Adrenal gland (tissue), 9 donors: ENCODE measurements at regions not wholly inside any gene's neighbourhood (a gene's known extent, or its start where the extent isn't known, plus 50 kb on each side); places are given as distances from the start of the nearest gene placed in this dataset.
A peak's percentile ranks its signal among the peaks of the same experiment; 100 is the strongest.

ENCODE experiments used
- DNase-seq, 7 donors: peaks; one replicate each; pipeline ENCODE4 v3.0.0-alpha.2; 2019 to 2020
- H3K27ac ChIP-seq, 5 donors: fragments of 200-600 bp; sonication (generic) in 4 of 5; 1 replicate in 3 of 5; 2 replicates in 2 of 5; pipeline versions ENCODE4 v1.5.1 to v1.8.0; 2016 to 2020; ENCODE audit warnings: mild to moderate bottlenecking in 1 of 5
- H3K27me3 ChIP-seq: fragments of 200-600 bp; 2 replicates; pipeline ENCODE4 v1.8.0; 2021
- H3K36me3 ChIP-seq, 2 donors: fragments of 200-600 bp; replicated peaks in 1 of 2; 1 replicate in 1 of 2; 2 replicates in 1 of 2; pipeline versions ENCODE4 v1.5.1 to v1.8.0; 2018 to 2022
- H3K4me1 ChIP-seq, 2 donors: fragments of 200-600 bp; replicated peaks in 1 of 2; 1 replicate in 1 of 2; 2 replicates in 1 of 2; pipeline versions ENCODE4 v1.5.1 to v1.8.0; 2018 to 2021
- H3K4me3 ChIP-seq, 4 donors: fragments of 200-600 bp; sonication (generic) in 3 of 4; one replicate each; pipeline ENCODE4 v1.5.1; 2016 to 2018
- H3K9me3 ChIP-seq, 3 donors: fragments of 200-600 bp; sonication (generic) in 1 of 3; replicated peaks in 1 of 3; 1 replicate in 2 of 3; 2 replicates in 1 of 3; pipeline versions ENCODE4 v1.5.1 to v1.8.0; 2016 to 2021
- CTCF ChIP-seq, 6 experiments: fragments of 450-650 bp in 4 of 6; fragments of 200-600 bp in 2 of 6; sonication (generic) in 1 of 6; IDR thresholded peaks; 1 replicate in 5 of 6; 2 replicates in 1 of 6; pipeline versions ENCODE4 v1.5.1 to v1.8.0; 2016 to 2021; ENCODE audit warnings: antibody characterized with exemption in 6 of 6, mild to moderate bottlenecking in 2 of 6, moderate library complexity in 1 of 6
- POLR2A ChIP-seq, 2 donors: fragments of 450-650 bp; IDR thresholded peaks; one replicate each; pipeline ENCODE4 v1.6.1; 2017; ENCODE audit warnings: antibody characterized with exemption in 2 of 2, mild to moderate bottlenecking in 2 of 2, moderate library complexity in 1 of 2
- WGBS, 4 donors: extraction: QIAGEN DNeasy Blood & Tissue Kit in 2 of 4; methylation state at CpG; one replicate each; pipeline versions ENCODE4 v1.1.5 to v1.1.7; 2013 to 2017; 5-methylcytosine and 5-hydroxymethylcytosine counted together
- intact Hi-C, 2 donors: fragments of 100-400 bp; cut with DNase I; formaldehyde crosslinking; loops; one replicate each; pipeline versions ENCODE4 v1.14.1 to v1.15.0; 2022 to 2023
- donor health status: healthy with polysubstance abuse.
- donor health status: Bipolar disorder and iron deficiency.
- donor health status: DM: yes; HTN: yes; CAD: no.
- donor health status: DM: no; HTN: no; CAD: no.
- donor health status: DM: no; HTN: no; CAD: no.

- H3K36me3 ChIP-seq: no peaks in the 10 kb centered on the region
- no peak for DNase-seq
- H3K9me3 ChIP-seq: no peaks in the 10 kb centered on the region
- H3K27ac ChIP-seq: no peak overlapping the region
- H3K27me3 ChIP-seq: no peaks in the 10 kb centered on the region
- intact Hi-C loops: no loop called here
- TF ChIP-seq CTCF (IDR thresholded peaks at IDR 0.05) (no peak), POLR2A (IDR thresholded peaks at IDR 0.05) (no peak)
- 69 to 82% (median 79%) methylated on average over 3 of the region's 3 CpGs for WGBS, 4 donors
- H3K4me3 ChIP-seq: no peak overlapping the region
- no peaks in the 10 kb centered on the region for H3K4me1 ChIP-seq
These were observed 57.1 kb downstream of the OR10H4 start for GRCh38 chr19:16005925-16006324.

- no peak overlapping the region for H3K4me3 ChIP-seq
- no peaks in the 10 kb centered on the region for H3K27me3 ChIP-seq
- no peaks in the 10 kb centered on the region for H3K36me3 ChIP-seq
- TF ChIP-seq POLR2A (IDR thresholded peaks at IDR 0.05) (no peak), CTCF (IDR thresholded peaks at IDR 0.05) (no peak)
- WGBS, 4 donors: 87 to 98% (median 96%) methylated on average over 4 of the region's 4 CpGs; no CpG with 5 or more reads in 1 of the 4 donors
- no peaks in the 10 kb centered on the region for H3K4me1 ChIP-seq
- DNase-seq: peak in 1 of 7 donors; percentile 35
- no peak overlapping the region for H3K27ac ChIP-seq
- no peaks in the 10 kb centered on the region for H3K9me3 ChIP-seq
- intact Hi-C loops: no loop called here
These were observed 63.7 kb upstream of the TPM4 start for GRCh38 chr19:16012552-16012951.

- TF ChIP-seq CTCF (IDR thresholded peaks at IDR 0.05): no peak
- Histone ChIP-seq H3K4me3 (no peak overlapping the region), H3K27ac (no peak overlapping the region), H3K27me3 (no peaks in the 10 kb centered on the region), H3K4me1 (no peaks in the 10 kb centered on the region), H3K9me3 (no peaks in the 10 kb centered on the region), H3K36me3 (no peaks in the 10 kb centered on the region)
- WGBS, 4 donors: 86 to 95% (median 93%) methylated on average over 9 to 11 of the region's 11 CpGs
- intact Hi-C loops: no loop called here
- DNase-seq: peak in 1 of 7 donors; percentile 38
These were observed 63.0 kb upstream of the TPM4 start for GRCh38 chr19:16013181-16013850.

GRCh38 chr19:16013851-16014840, 62.1 kb upstream of the TPM4 start:
- Histone ChIP-seq H3K36me3 (no peaks in the 10 kb centered on the region), H3K9me3 (no peaks in the 10 kb centered on the region), H3K27me3 (no peaks in the 10 kb centered on the region), H3K27ac (no peak overlapping the region), H3K4me3 (no peak overlapping the region), H3K4me1 (no peaks in the 10 kb centered on the region)
- intact Hi-C loops: no loop called here
- peak in 1 of 7 donors; percentile 39 for DNase-seq
- no peak for TF ChIP-seq CTCF (IDR thresholded peaks at IDR 0.05)
- no peak for TF ChIP-seq POLR2A (IDR thresholded peaks at IDR 0.05)
- WGBS, 4 donors: 90 to 93% (median 92%) methylated on average over 29 to 31 of the region's 31 CpGs
